ENCODE measurements at regions not wholly inside any gene's neighbourhood (a gene's known extent, or its start where the extent isn't known, plus 50 kb on each side); places are given as distances from the start of the nearest gene placed in this dataset.
"Not testable (repeated sequence)": the region's sequence is repeated elsewhere in the genome, so short reads cannot be mapped to it uniquely, and the experiment has no call there.

GRCh38 chr1:177708406-177708805, 261.5 kb downstream of the SEC16B start:
- no peak for DNase-seq

GRCh38 chr1:177706977-177707376, 262.9 kb downstream of the SEC16B start:
- no peak for DNase-seq

DNA sequence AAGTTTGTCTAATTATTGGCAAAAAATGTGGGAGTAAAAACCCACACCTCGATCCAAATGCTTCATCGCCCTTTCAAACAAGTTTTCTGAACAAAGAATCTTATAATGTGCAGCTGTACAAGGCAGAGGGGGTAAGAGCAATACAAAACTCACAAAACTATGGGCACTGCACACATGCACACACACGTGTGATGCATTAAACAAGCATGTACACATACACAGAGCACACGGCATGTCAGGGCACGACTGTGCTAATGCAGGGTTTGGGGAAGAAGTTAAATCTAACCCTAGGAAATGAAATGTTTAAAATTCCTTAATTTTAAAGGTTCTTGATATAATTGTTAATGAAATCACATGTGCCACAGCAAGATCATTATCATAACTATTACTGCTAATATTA, 264.0 kb downstream of the SEC16B start:
- no peak for DNase-seq

DNA sequence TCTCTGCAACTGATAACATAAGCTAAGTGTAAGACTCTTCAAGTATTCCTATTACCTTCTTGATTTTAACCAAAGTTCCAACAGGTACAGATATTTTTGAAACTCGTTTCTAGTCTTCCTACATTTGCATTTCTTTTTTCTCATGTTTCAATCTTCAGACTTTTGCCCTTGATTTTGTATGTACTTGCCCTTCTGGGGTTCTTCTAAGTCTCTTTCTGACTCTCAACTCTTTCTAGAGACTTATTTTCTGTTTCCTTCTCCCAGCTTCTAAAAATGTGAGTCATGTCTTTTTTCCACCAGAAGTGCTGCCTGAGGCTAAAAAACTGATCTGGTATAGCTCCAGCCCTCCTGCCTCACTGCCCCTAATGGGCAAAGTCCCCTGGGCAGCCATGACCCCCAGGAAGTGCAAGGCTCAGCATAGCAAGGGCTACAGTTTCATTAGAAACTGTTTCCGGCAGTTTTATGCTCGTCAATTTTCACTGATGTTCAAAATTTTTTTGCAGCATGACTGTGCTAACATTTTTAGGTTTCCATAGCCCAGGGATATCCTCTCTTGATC, 265.9 kb downstream of the SEC16B start:
- no peak for DNase-seq

DNA sequence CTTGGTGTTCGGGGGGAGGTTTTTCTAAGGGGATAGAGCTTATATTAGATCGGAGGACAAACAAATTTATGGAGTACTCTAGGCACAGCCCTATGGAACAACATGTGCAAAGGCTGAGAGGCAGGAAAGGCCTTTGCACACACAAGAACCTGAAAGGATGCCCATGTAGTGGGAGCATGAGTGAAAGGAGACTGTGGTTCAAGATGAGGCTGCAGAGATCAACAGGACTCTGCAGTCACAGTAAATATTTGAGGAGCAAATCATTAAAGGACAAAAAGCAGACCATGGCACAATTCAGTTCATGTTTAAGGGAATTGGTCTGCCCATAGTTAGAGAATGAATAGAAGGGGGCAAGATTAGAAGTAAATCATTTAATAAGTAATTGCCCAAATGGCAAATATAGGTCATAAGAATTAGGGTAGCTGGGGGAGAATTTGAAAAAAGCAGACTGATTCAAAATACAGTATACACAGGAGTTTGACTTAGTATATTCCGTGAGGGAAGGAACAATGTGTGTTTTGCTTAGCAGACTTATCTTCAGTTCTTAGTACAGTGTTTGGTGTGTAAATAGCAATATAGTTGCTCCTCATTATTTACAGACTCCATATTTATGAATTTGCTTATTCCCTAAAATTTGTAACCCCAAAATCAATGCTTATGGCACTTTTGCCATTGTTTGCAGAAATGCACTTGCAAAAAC, 268.1 kb downstream of the SEC16B start:
- no peak for DNase-seq

- DNase-seq, result no peak
These were observed 269.0 kb downstream of the SEC16B start for GRCh38 chr1:177700856-177701255.

GRCh38 chr1:177690996-177691395, 278.9 kb downstream of the SEC16B start:
- no peak for DNase-seq

DNA sequence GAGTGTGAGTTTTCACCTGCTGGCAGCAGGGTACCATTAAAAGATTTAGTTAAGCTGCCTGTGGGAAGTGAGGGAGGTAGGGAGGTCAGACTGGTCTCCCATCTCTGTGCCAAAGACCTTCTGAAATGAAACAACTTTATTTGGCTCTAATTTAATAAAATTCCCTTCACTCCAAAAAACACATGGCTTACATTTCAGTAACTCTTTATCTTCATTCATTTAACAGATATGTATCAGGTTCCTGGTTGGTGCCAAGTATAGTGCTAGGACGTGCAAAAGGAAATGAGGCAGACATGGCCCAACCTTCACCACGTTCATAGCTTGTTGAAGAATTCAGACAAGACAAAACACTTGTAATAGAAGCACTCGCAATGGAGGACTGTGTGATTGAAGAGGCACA, 282.3 kb downstream of the SEC16B start:
- no peak for DNase-seq

DNA sequence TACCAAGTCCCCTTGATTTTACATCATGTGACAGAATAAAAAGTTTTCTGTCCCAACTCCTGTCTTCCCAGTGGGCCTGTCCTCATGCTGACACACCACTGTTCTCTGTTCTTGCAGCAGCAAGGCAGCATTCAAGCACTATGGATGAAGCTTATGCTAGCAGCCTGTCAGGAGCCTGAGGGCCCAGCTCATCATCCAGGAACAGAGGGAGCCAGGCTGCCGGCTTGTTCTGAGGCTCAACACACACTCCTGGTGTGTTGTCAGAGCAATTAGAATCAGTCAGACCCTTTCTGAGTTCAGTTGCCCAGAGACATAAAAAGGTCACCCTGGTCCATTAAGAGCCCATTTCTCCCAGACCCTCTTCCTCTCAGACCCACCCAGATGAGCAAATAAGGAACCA, 282.9 kb downstream of the SEC16B start:
- DNase-seq, result no peak

DNA sequence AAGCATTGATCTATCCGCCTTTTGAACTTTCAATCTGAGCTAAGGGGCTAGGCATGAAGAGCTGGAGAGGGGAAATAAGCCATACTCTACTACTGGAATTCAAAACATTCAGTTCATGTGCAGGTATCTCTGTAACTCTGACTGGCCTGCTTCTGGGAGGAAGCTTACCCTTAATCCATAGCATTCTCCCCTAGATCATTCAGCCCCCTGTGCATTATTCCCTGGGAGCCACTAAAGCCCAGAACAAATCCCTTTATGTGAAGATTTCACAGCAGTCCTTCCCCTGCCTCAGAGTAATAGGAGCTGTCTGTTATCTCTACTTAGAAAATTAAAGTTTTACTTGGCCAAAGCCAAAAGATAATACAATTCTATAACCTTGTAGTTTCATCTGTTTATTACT, 300.7 kb downstream of the SEC16B start:
- no peak for DNase-seq

DNA sequence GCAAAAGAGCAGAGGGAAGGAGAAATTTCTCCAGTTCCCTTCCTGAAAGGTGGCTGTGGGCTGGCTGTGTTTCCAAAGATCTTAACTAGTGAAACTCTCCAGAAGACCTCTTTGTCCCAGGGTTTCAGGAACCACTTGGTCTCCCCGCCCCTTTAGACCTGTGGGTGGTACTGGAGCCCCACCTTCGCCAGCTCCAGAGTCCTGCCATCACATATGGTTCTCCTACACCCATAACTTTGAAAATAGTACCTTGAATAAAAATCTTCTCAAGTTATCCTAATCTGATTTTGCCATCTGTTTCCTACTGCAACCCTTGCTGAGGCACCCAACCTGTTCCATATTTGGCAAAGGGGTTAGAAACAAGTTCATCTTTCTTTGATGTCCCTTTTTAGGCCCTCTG, 303.9 kb downstream of the SEC16B start:
- no peak for DNase-seq

GRCh38 chr1:177664742-177665141, 305.1 kb downstream of the SEC16B start:
- DNase-seq, result not testable (repeated sequence)

GRCh38 chr1:177660188-177660587, 309.7 kb downstream of the SEC16B start:
- no peak for DNase-seq

DNA sequence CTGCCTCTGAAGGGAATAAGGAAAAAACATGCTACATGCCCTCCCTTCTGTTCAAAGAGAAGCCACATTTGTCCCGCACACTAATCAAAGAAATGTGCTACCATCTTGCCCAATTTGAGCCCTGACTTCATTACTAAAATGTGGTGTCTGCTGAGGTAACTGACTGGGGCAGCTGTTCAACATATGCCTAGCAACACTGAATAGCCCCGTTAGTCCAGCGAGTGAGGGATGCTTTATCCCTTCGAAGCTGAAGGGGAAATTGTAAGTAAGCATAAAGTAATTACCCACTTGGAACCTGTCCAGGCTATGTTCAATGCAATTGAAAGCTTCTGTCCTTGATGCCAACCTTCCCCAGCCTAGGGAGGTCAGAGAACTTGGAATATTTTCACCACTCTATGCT, 310.6 kb downstream of the SEC16B start:
- no peak for DNase-seq

DNA sequence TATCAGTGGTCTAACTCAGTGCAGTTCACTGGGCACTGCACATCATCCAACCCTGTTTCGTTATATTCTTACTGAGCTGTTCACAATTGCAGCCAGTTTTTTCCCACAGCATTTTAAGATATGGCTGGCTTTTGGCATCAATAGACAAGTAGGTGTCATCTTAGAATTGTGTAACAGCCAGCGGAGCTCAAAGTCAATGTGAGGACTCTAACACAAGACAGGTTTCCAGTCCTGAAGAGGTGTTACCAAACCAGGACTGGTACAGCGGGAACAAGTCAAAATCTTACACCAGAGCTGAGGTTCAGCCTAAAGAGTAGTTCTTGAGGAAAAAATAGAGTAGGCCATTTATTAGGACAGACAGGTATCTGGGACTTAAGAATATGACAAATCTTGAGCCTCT, 313.3 kb downstream of the SEC16B start:
- no peak for DNase-seq

DNA sequence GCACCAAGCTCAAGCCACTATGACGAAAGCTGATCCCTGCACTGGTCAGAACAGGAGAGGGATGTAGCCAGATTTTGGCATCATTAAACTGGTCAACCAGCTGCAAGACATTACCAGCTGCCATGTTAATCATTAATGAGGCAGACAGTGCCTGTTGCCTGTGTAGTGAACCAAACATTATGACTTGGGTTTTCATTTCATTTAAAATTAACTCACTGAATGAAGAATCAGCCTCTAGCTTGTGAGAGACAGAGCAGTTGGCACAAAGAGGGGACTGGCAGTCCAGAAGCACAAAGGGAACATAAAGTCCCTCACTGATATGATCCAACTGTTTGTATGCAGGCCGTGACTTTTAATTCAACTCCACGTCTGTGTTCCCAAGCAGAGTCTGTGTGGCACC, 318.9 kb downstream of the SEC16B start:
- no peak for DNase-seq

GRCh38 chr1:177648731-177649265, 321.1 kb downstream of the SEC16B start:
- DNase-seq, result no peak

GRCh38 chr1:177648138-177648537, 321.7 kb downstream of the SEC16B start:
- no peak for DNase-seq

DNA sequence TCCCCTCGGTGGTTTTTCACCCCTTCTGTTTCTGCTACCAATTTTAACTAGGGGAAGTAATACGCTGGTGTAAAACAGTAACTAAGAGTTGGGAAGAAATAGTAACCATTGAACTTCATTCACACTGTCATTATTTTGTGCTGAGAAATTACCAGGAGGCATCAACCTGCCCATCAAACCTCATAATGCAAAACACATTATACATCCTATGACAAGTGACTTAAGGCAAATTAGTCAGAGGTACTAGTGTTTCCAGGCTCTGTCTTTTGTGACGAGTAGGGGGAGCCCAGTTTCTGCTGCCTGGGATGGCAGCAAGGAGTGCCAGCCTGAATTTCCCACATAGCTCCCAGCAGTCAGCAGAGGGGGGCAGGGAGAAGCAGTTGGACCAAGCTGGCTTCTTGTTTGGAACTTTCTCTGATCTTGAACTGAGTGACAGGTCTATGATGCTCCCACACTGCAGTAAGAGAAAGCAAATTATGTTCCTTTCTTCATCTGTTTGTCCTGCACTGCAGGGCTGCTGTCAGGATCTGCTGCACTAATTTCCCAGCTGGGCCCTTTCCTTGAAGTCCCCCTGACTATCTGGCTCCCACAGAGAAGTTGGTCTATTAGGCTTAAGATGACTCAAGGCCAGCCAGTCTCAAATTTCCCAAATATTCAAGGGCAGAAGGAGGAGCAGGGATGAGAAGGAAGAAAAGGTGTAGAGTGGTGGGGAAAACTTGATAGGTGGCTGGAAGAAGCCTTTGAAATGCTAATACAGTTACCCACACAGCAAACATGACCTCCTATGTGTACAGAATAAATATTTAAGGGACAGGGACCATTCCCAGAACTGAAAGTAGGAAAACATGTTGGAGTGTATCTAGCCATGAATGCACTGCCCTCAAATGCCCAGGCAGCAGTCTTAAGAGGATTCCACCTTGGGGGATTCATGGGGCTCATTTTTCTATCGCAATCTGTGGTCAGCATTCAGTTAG, 322.8 kb downstream of the SEC16B start:
- DNase-seq, result no peak

- DNase-seq, result no peak
These were observed 324.2 kb downstream of the SEC16B start for GRCh38 chr1:177645491-177646190.

DNA sequence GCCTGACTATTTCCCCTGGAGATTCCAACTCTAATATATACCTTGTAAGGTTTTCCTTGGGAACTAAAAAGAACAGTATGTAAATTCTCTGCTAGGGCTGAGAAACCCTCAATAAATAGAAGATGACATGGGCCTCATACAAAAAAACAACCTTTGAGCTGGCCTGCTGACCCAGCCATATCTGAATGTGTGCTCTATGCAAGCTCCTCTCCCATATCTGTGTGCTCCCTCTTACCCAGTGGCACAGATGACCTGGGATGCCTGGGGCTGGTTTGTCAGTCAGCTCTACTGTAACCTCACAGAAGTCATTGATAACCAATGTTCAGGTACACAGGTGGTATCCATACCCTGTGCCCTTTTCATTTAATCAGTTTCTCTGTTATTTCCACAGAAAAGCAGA, 329.2 kb downstream of the SEC16B start:
- no peak for DNase-seq

DNA sequence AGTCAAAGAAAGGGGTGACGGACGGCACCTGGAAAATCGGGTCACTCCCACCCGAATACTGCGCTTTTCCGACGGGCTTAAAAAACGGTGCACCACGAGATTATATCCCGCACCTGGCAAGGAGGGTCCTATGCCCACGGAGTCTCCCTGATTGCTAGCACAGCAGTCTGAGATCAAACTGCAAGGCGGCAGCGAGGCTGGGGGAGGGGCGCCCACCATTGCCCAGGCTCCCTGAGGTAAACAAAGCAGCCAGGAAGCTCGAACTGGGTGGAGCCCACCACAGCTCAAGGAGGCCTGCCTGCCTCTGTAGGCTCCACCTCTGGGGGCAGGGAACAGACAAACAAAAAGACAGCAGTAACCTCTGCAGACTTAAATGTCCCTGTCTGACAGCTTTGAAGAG, 335.7 kb downstream of the SEC16B start:
- DNase-seq, result not testable (repeated sequence)
